GM21619 (cell line): ENCODE measurements at regions not wholly inside any gene's neighbourhood (a gene's known extent, or its start where the extent isn't known, plus 50 kb on each side); places are given as distances from the start of the nearest gene placed in this dataset.
"Not testable (repeated sequence)": the region's sequence is repeated elsewhere in the genome, so short reads cannot be mapped to it uniquely, and the experiment has no call there.

Experiments used
- ATAC-seq: cut with Tn5 transposase; IDR thresholded peaks from one replicate; pipeline ENCODE4 v1.9.1; 2021; ENCODE audit not compliant: unreplicated experiment

GRCh38 chr12:58412461-58413060, 471.2 kb downstream of the ATP23 start:
- no peak for ATAC-seq

GRCh38 chr12:58413794-58414193, 472.4 kb downstream of the ATP23 start:
- ATAC-seq = no peak

DNA sequence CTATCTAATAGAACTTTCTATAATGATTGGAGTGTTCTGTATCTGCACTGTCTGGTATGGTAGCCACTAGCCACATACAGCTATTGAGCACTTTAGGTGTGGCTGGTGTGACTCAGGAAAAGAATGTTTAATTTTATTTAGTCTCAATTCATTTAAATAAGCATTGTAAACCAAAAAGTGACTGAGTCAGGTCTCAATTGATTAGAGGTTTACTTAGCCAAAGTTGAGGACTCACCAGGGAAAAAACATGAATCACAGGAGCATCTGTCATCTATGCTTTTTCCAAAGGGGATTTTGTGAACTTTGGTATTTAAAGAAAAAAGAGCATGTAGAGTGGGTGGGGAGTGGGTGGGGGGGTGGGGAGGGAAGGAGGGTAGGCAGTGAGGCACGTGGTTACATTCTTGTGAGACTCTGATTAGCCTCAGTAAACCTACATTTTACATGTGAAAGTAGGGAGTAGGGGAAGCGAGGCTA, 473.1 kb downstream of the ATP23 start:
- ATAC-seq = no peak

DNA sequence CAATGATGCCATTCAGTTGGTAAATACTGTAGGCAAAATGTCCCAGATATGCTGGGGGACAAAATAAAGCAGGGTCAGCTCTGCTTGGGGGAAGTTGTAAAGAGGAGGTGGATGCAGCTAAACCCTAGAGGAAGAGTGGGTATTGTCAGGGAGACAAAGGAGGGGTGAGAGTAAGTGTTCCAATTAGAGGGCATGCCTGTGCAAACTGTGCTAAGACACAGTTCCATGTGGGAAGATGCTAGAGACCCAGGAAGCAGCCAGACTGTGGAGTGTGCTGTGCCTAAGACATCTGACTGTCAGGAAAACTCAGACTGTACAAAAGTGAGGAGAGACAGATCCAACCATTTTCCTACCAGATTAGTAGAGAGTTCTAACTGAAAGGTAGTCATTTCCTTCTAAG, 474.3 kb downstream of the ATP23 start:
- no peak for ATAC-seq

GRCh38 chr12:58416236-58416635, 474.9 kb downstream of the ATP23 start:
- no peak for ATAC-seq

DNA sequence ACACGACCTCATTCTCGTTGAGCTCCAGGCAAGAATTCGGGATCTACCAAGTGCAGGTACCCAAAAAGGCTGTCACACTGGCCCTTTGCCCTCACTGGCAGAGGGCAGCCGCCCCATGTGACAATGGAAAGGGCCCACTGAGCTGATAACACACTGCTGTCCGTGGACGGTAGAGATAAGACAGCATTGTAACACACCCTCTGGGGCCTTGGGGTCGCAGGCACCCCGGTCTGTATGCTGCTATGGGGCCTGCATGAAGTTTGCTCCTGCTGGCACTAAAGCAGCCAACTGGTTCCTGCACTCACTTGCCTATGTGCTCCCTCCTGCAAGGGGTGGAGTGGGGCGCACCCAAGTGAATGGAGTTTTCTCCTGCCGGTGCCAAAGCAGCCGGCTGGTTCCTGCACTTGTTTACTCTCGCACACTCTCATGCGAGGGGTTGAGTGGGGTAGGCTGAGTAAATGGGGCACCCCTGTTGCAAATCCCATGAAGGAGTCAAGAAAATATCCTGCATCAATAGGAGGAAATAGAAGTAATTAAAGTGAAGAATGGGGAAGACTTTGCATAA, 477.9 kb downstream of the ATP23 start:
- no peak for ATAC-seq

GRCh38 chr12:58419905-58420304, 478.5 kb downstream of the ATP23 start:
- no peak for ATAC-seq

DNA sequence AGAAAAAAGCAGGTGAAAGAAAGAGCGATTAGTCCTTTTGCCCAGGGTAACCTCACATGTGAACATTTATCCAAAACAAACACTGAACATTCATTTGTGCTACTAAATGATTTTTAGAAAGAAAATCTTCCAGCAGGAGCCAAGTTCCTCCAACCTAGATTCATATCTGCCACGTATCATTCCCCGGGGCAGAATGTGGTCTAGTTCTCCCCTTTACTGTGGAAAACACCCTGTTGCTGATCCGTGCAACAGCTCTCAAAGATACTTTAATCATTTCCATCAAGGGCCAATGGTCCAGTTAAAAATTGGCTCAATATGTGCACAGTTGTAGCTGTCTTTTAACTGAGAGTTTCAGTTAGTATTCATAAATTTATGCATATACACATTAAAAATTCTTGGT, 479.1 kb downstream of the ATP23 start:
- ATAC-seq = no peak

- ATAC-seq = no peak
These were observed 480.6 kb downstream of the ATP23 start for GRCh38 chr12:58421990-58422389.

- ATAC-seq = peak; percentile 21
These were observed 483.5 kb downstream of the ATP23 start for GRCh38 chr12:58424735-58425392.

- peak; percentile 93 for ATAC-seq
These were observed 484.4 kb downstream of the ATP23 start for GRCh38 chr12:58425481-58426392.

- not testable (repeated sequence) for ATAC-seq
These were observed 485.1 kb downstream of the ATP23 start for GRCh38 chr12:58426437-58426836.

- no peak for ATAC-seq
These were observed 486.3 kb downstream of the LRIG3 start for GRCh38 chr12:58433959-58434358.

DNA sequence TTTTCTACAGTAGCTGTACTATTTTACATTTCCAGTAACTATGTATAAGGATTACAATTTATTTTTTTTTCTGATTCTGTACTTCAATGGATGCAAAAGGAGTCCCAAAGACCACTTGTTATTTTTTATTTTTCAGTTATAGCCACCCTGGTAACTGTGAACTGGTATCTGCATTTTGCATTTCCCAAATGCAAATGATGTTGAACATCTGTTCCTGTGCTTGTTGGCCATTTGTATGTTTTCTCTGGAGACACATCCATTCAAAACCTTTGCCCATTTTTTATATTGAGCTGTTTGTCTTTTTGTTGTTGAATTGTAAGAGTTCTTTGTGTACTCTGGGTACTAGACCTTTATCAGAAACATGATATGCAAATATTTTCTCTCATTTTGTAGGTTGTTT, 485.6 kb downstream of the LRIG3 start:
- no peak for ATAC-seq

- ATAC-seq = peak; percentile 83
These were observed 484.7 kb downstream of the LRIG3 start for GRCh38 chr12:58435647-58436046.

GRCh38 chr12:58441483-58441882, 478.8 kb downstream of the LRIG3 start:
- no peak for ATAC-seq

- peak; percentile 65 for ATAC-seq
These were observed 476.9 kb downstream of the LRIG3 start for GRCh38 chr12:58443273-58443980.

DNA sequence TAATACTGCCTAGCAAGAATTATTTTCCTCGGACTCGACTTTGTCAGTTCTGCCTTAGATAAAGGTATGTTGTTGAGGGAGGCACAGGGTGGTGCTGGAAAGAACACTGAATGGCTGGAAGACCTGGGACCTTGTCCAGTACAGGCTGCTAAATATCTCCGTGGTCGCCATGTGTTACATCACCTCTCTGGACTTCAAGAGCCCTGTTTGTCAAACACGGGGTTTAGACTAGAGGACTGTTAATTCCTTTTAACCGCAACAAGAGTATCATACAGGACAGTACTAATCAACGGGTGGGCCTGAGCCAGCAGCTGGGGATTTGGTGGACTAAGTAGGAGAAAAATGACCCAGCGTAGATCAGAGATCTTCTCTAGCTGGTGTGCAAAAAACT, 476.3 kb downstream of the LRIG3 start:
- no peak for ATAC-seq

GRCh38 chr12:58450868-58451482, 469.3 kb downstream of the LRIG3 start:
- no peak for ATAC-seq

- no peak for ATAC-seq
These were observed 467.8 kb downstream of the LRIG3 start for GRCh38 chr12:58452546-58452945.
